ENCODE measurements at regions not wholly inside any gene's neighbourhood (a gene's known extent, or its start where the extent isn't known, plus 50 kb on each side); places are given as distances from the start of the nearest gene placed in this dataset.
"Not testable (repeated sequence)": the region's sequence is repeated elsewhere in the genome, so short reads cannot be mapped to it uniquely, and the experiment has no call there.

DNA sequence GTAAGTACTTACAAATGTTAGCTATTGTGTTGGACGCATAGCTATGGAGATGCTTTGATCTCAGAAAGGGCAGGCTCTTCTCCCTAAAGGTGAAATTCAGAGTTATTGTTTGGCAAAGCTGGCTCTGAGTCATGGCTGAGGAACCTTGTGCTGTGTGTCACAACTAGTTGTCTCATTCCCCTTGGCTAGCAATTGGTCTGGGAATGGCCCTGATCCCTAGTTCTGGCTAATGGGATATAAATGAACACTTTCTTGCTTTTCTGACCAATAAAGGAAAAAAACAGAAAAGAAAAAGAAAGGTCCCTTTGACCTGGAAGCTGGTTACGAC is 210.6 kb downstream of the MAP2K4 start:
- Histone ChIP-seq H2BK12ac (ENCODE audit: low read length) (no peak overlapping the region), H3K79me1 (ENCODE audit: low read length) (no peaks in the 10 kb centered on the region), H3K36me3 (ENCODE audit: control insufficient read depth in 1 of 2, insufficient read depth in 2 of 2, low read length in 2 of 2) (no peaks in the 10 kb centered on the region), H3K4me1 (ENCODE audit: control insufficient read depth in 1 of 2, insufficient read depth in 2 of 2, low read length in 2 of 2) (peaks cover 2 to 4% of the 10 kb centered on the region in 2 experiments), H3K79me2 (ENCODE audit: control insufficient read depth, insufficient read depth, low read length, poor library complexity) (no peaks in the 10 kb centered on the region), H3K27me3 (ENCODE audit: insufficient read depth, low read length) (no peaks in the 10 kb centered on the region), H3K9ac (ENCODE audit: low read length) (no peak overlapping the region), H2BK120ac (ENCODE audit: insufficient read depth, low read length, poor library complexity) (no peak overlapping the region), H4K8ac (ENCODE audit: low read depth, low read length) (no peak overlapping the region), H4K12ac (ENCODE audit: low read depth, low read length) (no peak overlapping the region), H3K4ac (ENCODE audit: low read depth, low read length) (no peak overlapping the region), H3K18ac (ENCODE audit: low read length) (no peak overlapping the region), H3K9me3 (ENCODE audit: insufficient read depth, low read depth, low read length) (no peaks in the 10 kb centered on the region), H2AK5ac (ENCODE audit: low read length) (no peak overlapping the region), H3K27ac (ENCODE audit: low read depth, low read length) (peak overlapping the region; percentile 27), H3K23ac (ENCODE audit: low read length) (no peak overlapping the region), H3K14ac (ENCODE audit: low read length) (no peak overlapping the region), H2AFZ (ENCODE audit: insufficient read depth, low read length, poor library complexity) (no peak overlapping the region), H3K4me3 (ENCODE audit: low read depth, low read length) (no peak overlapping the region), H4K91ac (ENCODE audit: low read depth, low read length) (no peak overlapping the region), H2BK5ac (ENCODE audit: low read depth, low read length, poor library complexity) (no peak overlapping the region), H3K4me2 (ENCODE audit: low read length) (no peak overlapping the region)
- peak; percentile 90 to 93 for DNase-seq
- no CpG with 5 or more reads among the region's 2 CpGs for WGBS (ENCODE audit: extremely low coverage, insufficient coverage, insufficient read length)

GRCh38 chr17:12239021-12239420 is 218.3 kb downstream of the MAP2K4 start:
- not testable (repeated sequence) for H4K8ac ChIP-seq (ENCODE audit: low read depth, low read length); DNase-seq; H4K91ac ChIP-seq (ENCODE audit: low read depth, low read length); H3K27ac ChIP-seq (ENCODE audit: low read depth, low read length); H3K79me2 ChIP-seq (ENCODE audit: control insufficient read depth, insufficient read depth, low read length, poor library complexity); H3K79me1 ChIP-seq (ENCODE audit: low read length); H2BK120ac ChIP-seq (ENCODE audit: insufficient read depth, low read length, poor library complexity); H3K14ac ChIP-seq (ENCODE audit: low read length); H2AK5ac ChIP-seq (ENCODE audit: low read length); H3K18ac ChIP-seq (ENCODE audit: low read length); H3K36me3 ChIP-seq (ENCODE audit: control insufficient read depth in 1 of 2, insufficient read depth in 2 of 2, low read length in 2 of 2); H3K23ac ChIP-seq (ENCODE audit: low read length); H2AFZ ChIP-seq (ENCODE audit: insufficient read depth, low read length, poor library complexity); H3K9ac ChIP-seq (ENCODE audit: low read length); H3K4me2 ChIP-seq (ENCODE audit: low read length); H2BK12ac ChIP-seq (ENCODE audit: low read length); H3K4me3 ChIP-seq (ENCODE audit: low read depth, low read length); H4K12ac ChIP-seq (ENCODE audit: low read depth, low read length); H3K9me3 ChIP-seq (ENCODE audit: insufficient read depth, low read depth, low read length); H3K4me1 ChIP-seq (ENCODE audit: control insufficient read depth in 1 of 2, insufficient read depth in 2 of 2, low read length in 2 of 2); H3K4ac ChIP-seq (ENCODE audit: low read depth, low read length); H3K27me3 ChIP-seq (ENCODE audit: insufficient read depth, low read length); H2BK5ac ChIP-seq (ENCODE audit: low read depth, low read length, poor library complexity)
- no CpG with 5 or more reads among the region's 5 CpGs for WGBS (ENCODE audit: extremely low coverage, insufficient coverage, insufficient read length)

GRCh38 chr17:12242345-12242954 is 221.8 kb downstream of the MAP2K4 start:
- Histone ChIP-seq H4K91ac (ENCODE audit: low read depth, low read length) (no peak overlapping the region), H3K27ac (ENCODE audit: low read depth, low read length) (no peak overlapping the region), H3K4me3 (ENCODE audit: low read depth, low read length) (no peak overlapping the region), H3K36me3 (ENCODE audit: control insufficient read depth in 1 of 2, insufficient read depth in 2 of 2, low read length in 2 of 2) (no peaks in the 10 kb centered on the region), H2BK5ac (ENCODE audit: low read depth, low read length, poor library complexity) (no peak overlapping the region), H4K12ac (ENCODE audit: low read depth, low read length) (no peak overlapping the region), H2BK12ac (ENCODE audit: low read length) (no peak overlapping the region), H3K4ac (ENCODE audit: low read depth, low read length) (no peak overlapping the region), H3K14ac (ENCODE audit: low read length) (no peak overlapping the region), H2AK5ac (ENCODE audit: low read length) (no peak overlapping the region), H3K18ac (ENCODE audit: low read length) (no peak overlapping the region), H3K79me2 (ENCODE audit: control insufficient read depth, insufficient read depth, low read length, poor library complexity) (no peaks in the 10 kb centered on the region), H3K23ac (ENCODE audit: low read length) (no peak overlapping the region), H3K4me1 (ENCODE audit: control insufficient read depth in 1 of 2, insufficient read depth in 2 of 2, low read length in 2 of 2) (no peaks in the 10 kb centered on the region), H3K27me3 (ENCODE audit: insufficient read depth, low read length) (no peaks in the 10 kb centered on the region), H3K4me2 (ENCODE audit: low read length) (no peak overlapping the region), H4K8ac (ENCODE audit: low read depth, low read length) (no peak overlapping the region), H3K9me3 (ENCODE audit: insufficient read depth, low read depth, low read length) (no peaks in the 10 kb centered on the region), H3K79me1 (ENCODE audit: low read length) (no peaks in the 10 kb centered on the region), H2BK120ac (ENCODE audit: insufficient read depth, low read length, poor library complexity) (no peak overlapping the region), H3K9ac (ENCODE audit: low read length) (no peak overlapping the region), H2AFZ (ENCODE audit: insufficient read depth, low read length, poor library complexity) (no peak overlapping the region)
- WGBS (ENCODE audit: extremely low coverage, insufficient coverage, insufficient read length): 100% methylated on average over 1 of the region's 9 CpGs
- DNase-seq: no peak

DNA sequence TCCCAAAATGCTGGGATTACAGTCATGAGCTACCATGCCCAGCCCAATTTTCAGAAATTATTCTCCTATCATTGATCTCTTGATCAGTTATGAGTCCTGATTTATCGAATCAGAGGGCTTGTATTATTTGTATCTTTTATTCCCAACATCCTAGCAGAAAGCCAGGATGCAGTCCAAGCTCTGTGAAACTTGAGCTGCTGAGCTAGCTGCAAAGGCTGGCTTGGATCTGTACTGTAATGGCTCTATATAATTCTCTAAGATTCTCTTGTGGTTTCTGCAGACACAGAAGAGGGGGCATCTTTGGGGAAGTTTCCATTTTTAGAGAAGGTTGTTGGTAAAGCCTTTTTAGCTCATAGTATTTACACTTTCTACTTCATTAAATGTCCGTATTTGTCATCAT is 227.1 kb downstream of the MAP2K4 start:
- H2BK120ac ChIP-seq (ENCODE audit: insufficient read depth, low read length, poor library complexity): no peak overlapping the region

More for the DNA sequence above, 227.1 kb downstream of the MAP2K4 start:
- no CpG with 5 or more reads among the region's 2 CpGs for WGBS (ENCODE audit: extremely low coverage, insufficient coverage, insufficient read length)
- Histone ChIP-seq H3K4me2 (ENCODE audit: low read length) (no peak overlapping the region), H3K27ac (ENCODE audit: low read depth, low read length) (no peak overlapping the region), H4K12ac (ENCODE audit: low read depth, low read length) (no peak overlapping the region), H3K4ac (ENCODE audit: low read depth, low read length) (no peak overlapping the region), H3K4me1 (ENCODE audit: control insufficient read depth in 1 of 2, insufficient read depth in 2 of 2, low read length in 2 of 2) (no peaks in the 10 kb centered on the region), H2BK5ac (ENCODE audit: low read depth, low read length, poor library complexity) (no peak overlapping the region), H3K79me1 (ENCODE audit: low read length) (no peaks in the 10 kb centered on the region), H3K4me3 (ENCODE audit: low read depth, low read length) (no peak overlapping the region), H3K23ac (ENCODE audit: low read length) (no peak overlapping the region), H2BK12ac (ENCODE audit: low read length) (no peak overlapping the region), H4K8ac (ENCODE audit: low read depth, low read length) (no peak overlapping the region), H3K27me3 (ENCODE audit: insufficient read depth, low read length) (no peaks in the 10 kb centered on the region), H3K9me3 (ENCODE audit: insufficient read depth, low read depth, low read length) (no peaks in the 10 kb centered on the region), H3K79me2 (ENCODE audit: control insufficient read depth, insufficient read depth, low read length, poor library complexity) (no peaks in the 10 kb centered on the region), H3K36me3 (ENCODE audit: control insufficient read depth in 1 of 2, insufficient read depth in 2 of 2, low read length in 2 of 2) (no peaks in the 10 kb centered on the region), H2AFZ (ENCODE audit: insufficient read depth, low read length, poor library complexity) (no peak overlapping the region), H4K91ac (ENCODE audit: low read depth, low read length) (no peak overlapping the region), H3K18ac (ENCODE audit: low read length) (no peak overlapping the region), H3K14ac (ENCODE audit: low read length) (no peak overlapping the region), H2AK5ac (ENCODE audit: low read length) (no peak overlapping the region), H3K9ac (ENCODE audit: low read length) (no peak overlapping the region)
- DNase-seq: no peak
